Type B pancreatic cell (in vitro differentiated cells): ENCODE measurements at regions not wholly inside any gene's neighbourhood (a gene's known extent, or its start where the extent isn't known, plus 50 kb on each side); places are given as distances from the start of the nearest gene placed in this dataset.

ENCODE experiments used
- DNase-seq: peaks from one replicate; pipeline ENCODE4 v3.0.0; 2021; ENCODE audit warnings: mixed read lengths; ENCODE audit not compliant: unreplicated experiment; ENCODE audit errors: extremely low spot score
- H3K27ac Mint-ChIP-seq: 2 replicates; pipeline ENCODE4 v1.8.0; 2021; ENCODE audit warnings: mild to moderate bottlenecking, mixed read lengths
- H3K27me3 Mint-ChIP-seq: 2 replicates; pipeline ENCODE4 v1.8.0; 2021; ENCODE audit warnings: mixed read lengths
- H3K36me3 Mint-ChIP-seq: 2 replicates; pipeline ENCODE4 v1.8.0; 2021; ENCODE audit warnings: mixed read lengths
- H3K4me1 Mint-ChIP-seq: one replicate; pipeline ENCODE4 v1.8.0; 2021; ENCODE audit warnings: mixed read lengths; ENCODE audit not compliant: unreplicated experiment
- H3K4me3 Mint-ChIP-seq: 2 replicates; pipeline ENCODE4 v1.8.0; 2021; ENCODE audit warnings: mild to moderate bottlenecking, mixed read lengths
- H3K9me3 Mint-ChIP-seq: 2 replicates; pipeline ENCODE4 v1.8.0; 2021; ENCODE audit warnings: mixed read lengths
- TF ChIP-seq, protein P1 (sequence below): fragments of 200-600 bp; sonication (generic); conservative IDR thresholded peaks from 2 replicates; pipeline ENCODE4 v1.5.0; 2021; ENCODE audit warnings: antibody characterized with exemption, mild to moderate bottlenecking

DNA sequence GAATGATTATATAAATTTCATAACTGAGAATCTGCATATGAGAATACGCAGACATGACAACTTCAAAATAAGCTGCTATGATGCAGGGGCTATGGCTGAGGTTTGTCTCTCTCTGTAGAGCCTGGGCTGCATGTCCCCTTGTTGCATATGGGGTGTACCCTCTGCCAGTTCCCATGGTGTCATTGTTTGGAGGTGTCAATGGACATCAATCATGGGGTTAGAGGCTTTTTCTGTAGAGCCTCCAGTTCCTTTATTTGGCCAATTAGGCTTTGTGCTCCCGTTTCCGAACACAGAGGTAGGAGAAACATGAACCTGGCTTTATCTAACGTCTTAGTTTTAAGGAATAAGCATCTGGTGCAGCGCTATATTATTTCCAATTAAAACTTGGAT is 77.3 kb upstream of the RARB start:
- TF ChIP-seq, protein P1, sequence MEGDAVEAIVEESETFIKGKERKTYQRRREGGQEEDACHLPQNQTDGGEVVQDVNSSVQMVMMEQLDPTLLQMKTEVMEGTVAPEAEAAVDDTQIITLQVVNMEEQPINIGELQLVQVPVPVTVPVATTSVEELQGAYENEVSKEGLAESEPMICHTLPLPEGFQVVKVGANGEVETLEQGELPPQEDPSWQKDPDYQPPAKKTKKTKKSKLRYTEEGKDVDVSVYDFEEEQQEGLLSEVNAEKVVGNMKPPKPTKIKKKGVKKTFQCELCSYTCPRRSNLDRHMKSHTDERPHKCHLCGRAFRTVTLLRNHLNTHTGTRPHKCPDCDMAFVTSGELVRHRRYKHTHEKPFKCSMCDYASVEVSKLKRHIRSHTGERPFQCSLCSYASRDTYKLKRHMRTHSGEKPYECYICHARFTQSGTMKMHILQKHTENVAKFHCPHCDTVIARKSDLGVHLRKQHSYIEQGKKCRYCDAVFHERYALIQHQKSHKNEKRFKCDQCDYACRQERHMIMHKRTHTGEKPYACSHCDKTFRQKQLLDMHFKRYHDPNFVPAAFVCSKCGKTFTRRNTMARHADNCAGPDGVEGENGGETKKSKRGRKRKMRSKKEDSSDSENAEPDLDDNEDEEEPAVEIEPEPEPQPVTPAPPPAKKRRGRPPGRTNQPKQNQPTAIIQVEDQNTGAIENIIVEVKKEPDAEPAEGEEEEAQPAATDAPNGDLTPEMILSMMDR: no peak
- peaks cover 29% of the 10 kb centered on the region for H3K4me1 Mint-ChIP-seq
- no peaks in the 10 kb centered on the region for H3K36me3 Mint-ChIP-seq

DNA sequence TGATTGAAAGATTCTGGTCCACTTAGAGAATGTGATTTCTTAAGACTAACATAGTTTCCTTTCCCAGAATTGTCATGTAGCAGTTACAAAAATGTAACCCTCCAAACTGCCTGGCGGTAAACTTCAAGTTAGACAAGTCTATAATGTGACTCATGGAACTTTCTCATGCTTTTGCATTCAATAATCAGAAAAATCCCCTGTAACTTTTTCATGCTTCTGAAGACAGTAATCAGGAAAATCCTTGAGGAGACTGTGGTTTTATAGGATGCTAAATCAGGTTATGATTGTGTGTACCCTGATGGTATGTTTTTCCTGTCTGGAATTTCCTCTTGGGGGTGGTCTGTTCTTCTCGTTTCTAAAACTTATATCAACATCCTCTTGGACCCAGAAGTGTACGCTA is 74.0 kb upstream of the RARB start:
- Mint-ChIP-seq H3K27me3 (no peaks in the 10 kb centered on the region), H3K4me1 (peaks cover 25% of the 10 kb centered on the region), H3K4me3 (no peak overlapping the region), H3K9me3 (peaks cover 6% of the 10 kb centered on the region), H3K27ac (no peak overlapping the region), H3K36me3 (no peaks in the 10 kb centered on the region)
- no peak for DNase-seq
- TF ChIP-seq, protein P1: no peak

More for the DNA sequence above, 77.3 kb upstream of the RARB start:
- DNase-seq: no peak
- Mint-ChIP-seq H3K27me3 (no peaks in the 10 kb centered on the region), H3K27ac (no peak overlapping the region), H3K4me3 (no peak overlapping the region), H3K9me3 (peaks cover 4% of the 10 kb centered on the region)

DNA sequence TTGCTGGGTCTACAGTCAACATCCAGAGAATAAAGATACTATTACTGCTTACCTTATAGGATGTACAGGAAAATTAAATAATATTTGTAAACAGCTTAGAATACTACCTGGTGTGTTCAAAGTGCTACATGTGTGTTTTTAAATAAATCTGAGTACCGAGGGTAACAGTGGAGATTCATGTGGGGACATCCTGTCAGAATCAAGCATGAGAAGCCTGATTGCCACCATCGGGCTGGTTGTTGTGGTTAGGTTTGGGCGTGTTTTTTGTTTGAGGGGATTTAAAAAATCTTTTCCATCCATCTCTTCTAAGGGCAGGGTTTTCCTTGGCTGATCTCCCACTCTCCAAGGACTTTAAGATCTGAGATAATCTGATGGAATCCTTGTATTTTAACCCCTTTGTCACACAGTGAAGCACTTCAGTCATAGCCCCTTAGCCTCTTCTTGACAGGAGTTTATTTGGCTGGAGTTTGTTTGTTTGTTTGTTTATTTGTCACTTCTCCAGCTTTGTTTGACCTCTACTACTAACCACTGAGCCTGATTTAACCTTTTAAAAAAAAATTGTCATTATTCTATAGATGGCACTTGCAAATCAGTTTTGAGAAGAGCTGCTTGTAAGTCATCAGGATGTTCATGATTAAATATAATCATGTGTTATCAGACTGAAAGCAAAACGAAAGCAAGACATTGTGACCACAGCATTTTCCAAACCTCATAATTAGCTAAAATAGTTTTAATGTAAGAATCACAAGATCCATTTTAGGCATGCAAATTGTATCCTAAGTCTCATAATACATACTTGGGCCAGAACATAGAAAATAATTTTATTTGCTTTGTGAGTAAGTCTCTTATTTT is 72.8 kb upstream of the RARB start:
- Mint-ChIP-seq H3K27me3 (no peaks in the 10 kb centered on the region), H3K9me3 (peaks cover 7% of the 10 kb centered on the region), H3K4me1 (peaks cover 25% of the 10 kb centered on the region), H3K36me3 (no peaks in the 10 kb centered on the region), H3K4me3 (no peak overlapping the region), H3K27ac (no peak overlapping the region)
- TF ChIP-seq, protein P1: no peak
- DNase-seq: no peak

DNA sequence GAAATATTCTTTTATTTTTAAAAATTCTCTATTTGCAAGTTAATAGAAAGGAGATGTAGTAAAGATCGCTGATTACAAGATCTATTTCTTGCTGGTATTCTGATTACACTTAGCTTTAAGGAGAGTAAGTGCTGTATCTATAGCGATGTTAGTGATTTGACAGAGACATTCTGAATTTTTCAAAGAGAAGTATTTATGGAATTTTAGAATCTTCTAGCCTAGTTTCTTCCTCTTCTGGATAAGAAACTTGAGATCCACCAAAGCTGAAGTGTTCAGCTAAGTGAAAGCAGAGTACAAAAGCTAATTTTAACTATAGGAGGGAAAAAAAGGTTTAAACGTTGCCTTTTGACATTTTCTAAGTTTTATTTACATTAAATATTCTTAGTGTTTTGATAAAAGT is 72.1 kb upstream of the RARB start:
- H3K27ac Mint-ChIP-seq: no peak overlapping the region
- peaks cover 1% of the 10 kb centered on the region for H3K36me3 Mint-ChIP-seq
- no peak overlapping the region for H3K4me3 Mint-ChIP-seq
- TF ChIP-seq, protein P1: no peak
- DNase-seq: no peak
- peaks cover 10% of the 10 kb centered on the region for H3K9me3 Mint-ChIP-seq
- peaks cover under 1% of the 10 kb centered on the region for H3K27me3 Mint-ChIP-seq
- H3K4me1 Mint-ChIP-seq: peaks cover 25% of the 10 kb centered on the region

DNA sequence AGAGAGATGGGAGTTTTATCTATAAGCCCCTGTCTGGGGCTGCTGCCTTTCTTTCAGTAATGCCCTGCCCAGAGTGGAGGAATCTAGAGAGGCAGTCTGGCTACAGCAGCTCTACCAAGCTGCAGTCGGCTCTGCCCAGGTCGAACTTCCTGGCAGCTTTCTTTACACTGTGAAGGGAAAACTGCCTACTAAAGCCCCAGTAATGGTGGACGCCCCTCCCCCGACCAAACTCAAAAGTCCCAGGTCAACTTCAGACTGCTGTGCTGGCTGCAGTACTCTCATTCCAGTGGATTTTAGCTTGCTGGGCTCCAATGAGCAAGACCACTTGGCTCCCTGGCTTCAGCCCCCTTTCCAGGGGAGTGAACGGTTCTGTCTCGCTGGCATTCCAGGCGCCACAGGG is 65.9 kb upstream of the RARB start:
- Mint-ChIP-seq H3K36me3 (peaks cover 4% of the 10 kb centered on the region), H3K27ac (no peak overlapping the region), H3K27me3 (peaks cover 3% of the 10 kb centered on the region), H3K4me1 (peaks cover 7% of the 10 kb centered on the region), H3K4me3 (no peak overlapping the region), H3K9me3 (peaks cover 18% of the 10 kb centered on the region)
- no peak for DNase-seq
- TF ChIP-seq, protein P1: no peak
